Hepatocyte (in vitro differentiated cells): ENCODE measurements at regions not wholly inside any gene's neighbourhood (a gene's known extent, or its start where the extent isn't known, plus 50 kb on each side); places are given as distances from the start of the nearest gene placed in this dataset.

Source experiments
- DNase-seq: peaks from one replicate; pipeline ENCODE4 v3.0.0-alpha.2; 2016; ENCODE audit warnings: low spot score
- H2AFZ ChIP-seq: fragments of 200-600 bp; sonication (generic); 2 replicates; pipeline ENCODE4 v1.6.0; 2016; ENCODE audit warnings: antibody characterized with exemption, mild to moderate bottlenecking
- H3K27ac ChIP-seq: fragments of 200-600 bp; sonication (generic); 2 replicates; pipeline ENCODE4 v1.5.1; 2016; ENCODE audit warnings: mild to moderate bottlenecking
- H3K27me3 ChIP-seq: fragments of 200-600 bp; sonication (generic); 2 replicates; pipeline ENCODE4 v1.6.1; 2016
- H3K36me3 ChIP-seq: fragments of 200-600 bp; sonication (generic); replicated peaks from 2 replicates; pipeline ENCODE4 v1.5.1; 2016; ENCODE audit warnings: low read depth; ENCODE audit not compliant: insufficient read depth
- H3K4me1 ChIP-seq: fragments of 200-600 bp; sonication (generic); 2 replicates; pipeline ENCODE4 v1.5.1; 2016; ENCODE audit warnings: mild to moderate bottlenecking, moderate library complexity; ENCODE audit not compliant: insufficient read depth
- H3K4me2 ChIP-seq: fragments of 200-600 bp; sonication (generic); 2 replicates; pipeline ENCODE4 v1.6.0; 2016
- H3K4me3 ChIP-seq: fragments of 200-600 bp; sonication (generic); 2 replicates; pipeline ENCODE4 v1.5.1; 2016; ENCODE audit warnings: mild to moderate bottlenecking
- H3K79me2 ChIP-seq: fragments of 200-600 bp; sonication (generic); 2 replicates; pipeline ENCODE4 v1.6.0; 2017; ENCODE audit warnings: mild to moderate bottlenecking
- H3K9me2 ChIP-seq: fragments of 200-600 bp; sonication (generic); replicated peaks from 2 replicates; pipeline ENCODE4 v1.6.0; 2017; ENCODE audit warnings: mild to moderate bottlenecking; ENCODE audit not compliant: insufficient read depth
- H3K9me3 ChIP-seq: fragments of 200-600 bp; sonication (generic); 2 replicates; pipeline ENCODE4 v1.5.1; 2016; ENCODE audit warnings: low read depth, mild to moderate bottlenecking
- H4K20me1 ChIP-seq: fragments of 200-600 bp; sonication (generic); 2 replicates; pipeline ENCODE4 v1.6.0; 2016; ENCODE audit warnings: mild to moderate bottlenecking; ENCODE audit not compliant: insufficient read depth, poor library complexity, severe bottlenecking
- CTCF ChIP-seq: fragments of 200-600 bp; sonication (generic); IDR thresholded peaks from 2 replicates; pipeline ENCODE4 v1.5.1; 2016; ENCODE audit warnings: antibody characterized with exemption, mild to moderate bottlenecking; ENCODE audit not compliant: poor library complexity
- EZH2 ChIP-seq: fragments of 200-600 bp; sonication (generic); IDR thresholded peaks from 2 replicates; pipeline ENCODE4 v1.6.1; 2016; ENCODE audit warnings: antibody characterized with exemption, mild to moderate bottlenecking, borderline replicate concordance
- EZH2phosphoT487 ChIP-seq: fragments of 200-600 bp; sonication (generic); IDR thresholded peaks from one replicate; pipeline ENCODE4 v1.6.1; 2018; ENCODE audit warnings: antibody characterized with exemption, mild to moderate bottlenecking, low read depth, moderate library complexity; ENCODE audit not compliant: unreplicated experiment, severe bottlenecking
- WGBS: methylation state at CpG from one replicate; pipeline ENCODE4 v1.1.6; 2016; ENCODE audit warnings: low lambda C conversion rate; ENCODE audit errors: missing lambda C conversion rate; 5-methylcytosine and 5-hydroxymethylcytosine counted together

- peaks cover 11% of the 10 kb centered on the region for H3K4me1 ChIP-seq
- no peaks in the 10 kb centered on the region for H3K36me3 ChIP-seq
- H3K27me3 ChIP-seq = no peaks in the 10 kb centered on the region
- H3K4me2 ChIP-seq = no peak overlapping the region
- 65% methylated on average over 4 of the region's 4 CpGs for WGBS
- H3K27ac ChIP-seq = no peak overlapping the region
- H3K4me3 ChIP-seq = no peak overlapping the region
- H2AFZ ChIP-seq = no peak overlapping the region
- H3K9me3 ChIP-seq = no peaks in the 10 kb centered on the region
- TF ChIP-seq CTCF (no peak), EZH2phosphoT487 (no peak), EZH2 (no peak)
- DNase-seq = no peak
- peaks cover 2% of the 10 kb centered on the region for H3K79me2 ChIP-seq
- H3K9me2 ChIP-seq = no peaks in the 10 kb centered on the region
- no peaks in the 10 kb centered on the region for H4K20me1 ChIP-seq
These were observed 118.1 kb upstream of the FOXN3 start for GRCh38 chr14:89534902-89535685.

GRCh38 chr14:89533766-89534165, 116.7 kb upstream of the FOXN3 start:
- 98% methylated on average over 4 of the region's 4 CpGs for WGBS
- H3K79me2 ChIP-seq = peaks cover 2% of the 10 kb centered on the region

GRCh38 chr14:89533136-89533535, 116.1 kb upstream of the FOXN3 start:
- peaks cover 7% of the 10 kb centered on the region for H3K4me1 ChIP-seq
- DNase-seq = no peak
- no peak overlapping the region for H3K4me3 ChIP-seq
- TF ChIP-seq EZH2 (no peak), CTCF (no peak), EZH2phosphoT487 (no peak)
- 97% methylated on average over 12 of the region's 12 CpGs for WGBS
- H3K27ac ChIP-seq = no peak overlapping the region
- H4K20me1 ChIP-seq = no peaks in the 10 kb centered on the region
- H3K9me2 ChIP-seq = no peaks in the 10 kb centered on the region
- H3K79me2 ChIP-seq = peaks cover 2% of the 10 kb centered on the region
- no peak overlapping the region for H3K4me2 ChIP-seq
- no peaks in the 10 kb centered on the region for H3K36me3 ChIP-seq
- no peaks in the 10 kb centered on the region for H3K27me3 ChIP-seq
- no peak overlapping the region for H2AFZ ChIP-seq
- H3K9me3 ChIP-seq = no peaks in the 10 kb centered on the region

More at GRCh38 chr14:89533766-89534165, 116.7 kb upstream of the FOXN3 start:
- no peak for DNase-seq
- Histone ChIP-seq H3K27ac (no peak overlapping the region), H3K36me3 (no peaks in the 10 kb centered on the region), H3K9me3 (no peaks in the 10 kb centered on the region), H3K27me3 (no peaks in the 10 kb centered on the region), H3K4me2 (no peak overlapping the region), H4K20me1 (no peaks in the 10 kb centered on the region), H3K9me2 (no peaks in the 10 kb centered on the region), H2AFZ (no peak overlapping the region), H3K4me1 (peaks cover 7% of the 10 kb centered on the region), H3K4me3 (no peak overlapping the region)
- no peak for TF ChIP-seq EZH2phosphoT487
- no peak for TF ChIP-seq EZH2
- no peak for TF ChIP-seq CTCF
